ENCODE measurements at regions not wholly inside any gene's neighbourhood (a gene's known extent, or its start where the extent isn't known, plus 50 kb on each side); places are given as distances from the start of the nearest gene placed in this dataset.

DNA sequence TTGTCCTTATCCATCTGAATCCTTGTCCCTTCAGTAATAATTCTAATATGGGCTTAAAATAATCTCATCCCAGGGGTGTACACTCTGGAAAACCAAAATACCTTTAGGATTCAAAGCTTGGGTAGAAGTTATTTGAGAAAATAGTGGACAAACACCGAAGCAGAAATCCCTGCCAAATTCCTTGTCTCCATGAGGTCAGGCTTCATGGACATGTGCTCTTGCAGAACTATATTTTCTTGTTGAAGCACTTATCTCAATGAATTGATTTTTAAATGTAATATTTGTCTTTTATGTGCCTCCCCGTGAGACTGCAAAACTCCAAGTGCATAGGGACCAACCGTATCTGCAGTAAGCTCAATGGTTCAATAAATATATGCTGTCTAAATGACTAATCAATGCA is 1153.3 kb upstream of the AUTS2 start:
- Mint-ChIP-seq H3K27ac (ENCODE audit: unreplicated experiment) (no peak overlapping the region), H3K4me1 (ENCODE audit: low read depth, unreplicated experiment) (peaks cover 2% of the 10 kb centered on the region), H3K4me3 (ENCODE audit: unreplicated experiment) (no peak overlapping the region), H3K27me3 (ENCODE audit: unreplicated experiment) (peaks cover 3% of the 10 kb centered on the region), H3K9me3 (ENCODE audit: unreplicated experiment) (peaks cover 2% of the 10 kb centered on the region), H3K36me3 (ENCODE audit: unreplicated experiment) (no peaks in the 10 kb centered on the region)
- no peak for DNase-seq
- TF ChIP-seq, protein P1, sequence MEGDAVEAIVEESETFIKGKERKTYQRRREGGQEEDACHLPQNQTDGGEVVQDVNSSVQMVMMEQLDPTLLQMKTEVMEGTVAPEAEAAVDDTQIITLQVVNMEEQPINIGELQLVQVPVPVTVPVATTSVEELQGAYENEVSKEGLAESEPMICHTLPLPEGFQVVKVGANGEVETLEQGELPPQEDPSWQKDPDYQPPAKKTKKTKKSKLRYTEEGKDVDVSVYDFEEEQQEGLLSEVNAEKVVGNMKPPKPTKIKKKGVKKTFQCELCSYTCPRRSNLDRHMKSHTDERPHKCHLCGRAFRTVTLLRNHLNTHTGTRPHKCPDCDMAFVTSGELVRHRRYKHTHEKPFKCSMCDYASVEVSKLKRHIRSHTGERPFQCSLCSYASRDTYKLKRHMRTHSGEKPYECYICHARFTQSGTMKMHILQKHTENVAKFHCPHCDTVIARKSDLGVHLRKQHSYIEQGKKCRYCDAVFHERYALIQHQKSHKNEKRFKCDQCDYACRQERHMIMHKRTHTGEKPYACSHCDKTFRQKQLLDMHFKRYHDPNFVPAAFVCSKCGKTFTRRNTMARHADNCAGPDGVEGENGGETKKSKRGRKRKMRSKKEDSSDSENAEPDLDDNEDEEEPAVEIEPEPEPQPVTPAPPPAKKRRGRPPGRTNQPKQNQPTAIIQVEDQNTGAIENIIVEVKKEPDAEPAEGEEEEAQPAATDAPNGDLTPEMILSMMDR (IDR thresholded peaks at IDR 0.05; ENCODE audit: partially characterized antibody, unreplicated experiment): no peak

DNA sequence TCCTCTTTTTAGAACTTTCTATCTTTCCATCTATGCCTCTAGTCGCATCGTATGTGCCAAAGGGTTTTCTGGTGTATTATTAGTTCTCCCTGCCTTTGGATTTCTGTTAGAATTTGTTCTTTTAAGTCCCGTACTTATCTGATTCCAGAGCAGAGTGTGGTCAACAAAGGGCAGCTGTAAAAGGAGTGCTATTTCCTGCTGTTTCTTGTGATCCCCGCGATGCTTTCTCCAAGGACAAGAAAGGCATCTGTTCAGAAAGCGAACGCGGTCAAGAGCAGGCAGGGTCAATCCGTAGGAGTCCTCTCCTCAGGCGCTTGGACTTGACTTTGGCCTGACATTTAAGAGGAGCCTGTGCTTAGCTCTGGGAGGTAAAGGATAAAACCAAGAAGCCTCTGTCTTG is 1152.1 kb upstream of the AUTS2 start:
- peaks cover 2% of the 10 kb centered on the region for H3K9me3 Mint-ChIP-seq (ENCODE audit: unreplicated experiment)
- H3K4me1 Mint-ChIP-seq (ENCODE audit: low read depth, unreplicated experiment): no peaks in the 10 kb centered on the region
- TF ChIP-seq, protein P1 (IDR thresholded peaks at IDR 0.05; ENCODE audit: partially characterized antibody, unreplicated experiment): no peak

DNA sequence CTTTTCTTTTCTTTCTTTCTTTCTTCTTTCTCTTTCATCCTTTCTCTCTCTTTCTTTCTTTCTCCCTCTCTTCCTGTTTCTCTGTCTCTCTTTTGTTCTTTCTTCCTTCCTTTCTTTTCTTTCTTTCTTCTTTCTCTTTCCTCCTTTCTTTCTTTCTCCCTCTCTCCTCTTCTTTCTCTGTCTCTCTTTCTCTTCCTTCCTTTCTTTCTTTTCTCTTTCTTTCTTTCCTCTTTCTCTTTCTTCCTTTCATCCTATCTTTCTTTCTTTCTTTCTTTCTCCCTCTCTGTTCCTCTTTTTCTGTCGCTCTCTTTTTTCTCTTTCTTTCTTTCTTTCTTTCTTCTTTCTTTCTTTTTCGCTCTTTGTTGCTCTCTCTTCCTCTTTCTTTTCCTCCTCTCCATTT is 1149.2 kb upstream of the AUTS2 start:
- TF ChIP-seq, protein P1 (IDR thresholded peaks at IDR 0.05; ENCODE audit: partially characterized antibody, unreplicated experiment): no peak
- peaks cover 3% of the 10 kb centered on the region for H3K9me3 Mint-ChIP-seq (ENCODE audit: unreplicated experiment)
- no peaks in the 10 kb centered on the region for H3K36me3 Mint-ChIP-seq (ENCODE audit: unreplicated experiment)

More for the DNA sequence above, 1152.1 kb upstream of the AUTS2 start:
- Mint-ChIP-seq H3K36me3 (ENCODE audit: unreplicated experiment) (no peaks in the 10 kb centered on the region), H3K27ac (ENCODE audit: unreplicated experiment) (no peak overlapping the region), H3K4me3 (ENCODE audit: unreplicated experiment) (no peak overlapping the region), H3K27me3 (ENCODE audit: unreplicated experiment) (peaks cover 3% of the 10 kb centered on the region)
- DNase-seq: no peak

DNA sequence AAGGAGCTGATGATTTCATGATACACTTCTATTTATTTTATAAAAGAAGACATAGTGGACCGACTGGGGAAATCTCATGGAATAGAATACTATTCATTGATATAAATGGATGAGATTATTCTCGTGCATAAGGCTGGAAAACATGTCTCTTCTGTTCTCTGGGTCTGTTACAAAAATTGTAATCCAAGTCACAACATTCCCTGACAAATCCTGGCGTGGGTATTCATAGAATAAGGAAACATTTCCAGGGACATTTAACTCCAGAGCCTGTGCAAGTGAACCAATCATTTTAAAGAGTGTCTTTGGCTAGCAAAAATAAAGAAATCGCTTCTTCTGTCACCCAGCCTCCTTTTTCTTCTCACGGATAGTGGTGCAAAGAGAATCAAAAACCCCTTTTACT is 1148.5 kb upstream of the AUTS2 start:
- TF ChIP-seq, protein P1 (IDR thresholded peaks at IDR 0.05; ENCODE audit: partially characterized antibody, unreplicated experiment): no peak
- Mint-ChIP-seq H3K9me3 (ENCODE audit: unreplicated experiment) (peaks cover 3% of the 10 kb centered on the region), H3K4me1 (ENCODE audit: low read depth, unreplicated experiment) (no peaks in the 10 kb centered on the region), H3K36me3 (ENCODE audit: unreplicated experiment) (no peaks in the 10 kb centered on the region), H3K27ac (ENCODE audit: unreplicated experiment) (no peak overlapping the region), H3K27me3 (ENCODE audit: unreplicated experiment) (no peaks in the 10 kb centered on the region), H3K4me3 (ENCODE audit: unreplicated experiment) (no peak overlapping the region)
- DNase-seq: no peak

More for the DNA sequence above, 1149.2 kb upstream of the AUTS2 start:
- no peak overlapping the region for H3K4me3 Mint-ChIP-seq (ENCODE audit: unreplicated experiment)
- no peak for DNase-seq
- no peaks in the 10 kb centered on the region for H3K27me3 Mint-ChIP-seq (ENCODE audit: unreplicated experiment)
- no peak overlapping the region for H3K27ac Mint-ChIP-seq (ENCODE audit: unreplicated experiment)
- no peaks in the 10 kb centered on the region for H3K4me1 Mint-ChIP-seq (ENCODE audit: low read depth, unreplicated experiment)

DNA sequence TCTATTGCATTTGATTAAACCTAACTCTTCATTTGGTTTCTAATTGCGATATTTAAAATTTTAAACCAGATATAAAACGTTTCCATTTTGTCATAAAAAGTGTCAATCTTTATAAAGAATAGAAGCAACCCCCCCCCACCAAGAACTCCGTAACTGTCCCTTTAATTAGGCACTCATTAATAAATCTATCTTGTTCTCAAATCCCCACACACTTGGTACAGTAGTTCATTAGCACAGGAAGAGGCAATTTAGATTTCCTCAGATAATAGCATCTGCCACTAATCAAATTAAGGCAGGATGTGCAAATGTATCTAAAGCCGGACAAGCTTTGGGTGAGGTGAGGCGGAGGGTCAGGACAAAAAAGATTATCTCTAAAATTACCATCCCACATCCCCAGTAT is 1143.3 kb upstream of the AUTS2 start:
- DNase-seq: no peak
- Mint-ChIP-seq H3K9me3 (ENCODE audit: unreplicated experiment) (peaks cover 14% of the 10 kb centered on the region), H3K4me3 (ENCODE audit: unreplicated experiment) (no peak overlapping the region), H3K4me1 (ENCODE audit: low read depth, unreplicated experiment) (no peaks in the 10 kb centered on the region), H3K36me3 (ENCODE audit: unreplicated experiment) (peaks cover 12% of the 10 kb centered on the region), H3K27me3 (ENCODE audit: unreplicated experiment) (peaks cover 3% of the 10 kb centered on the region), H3K27ac (ENCODE audit: unreplicated experiment) (no peak overlapping the region)
- TF ChIP-seq, protein P1 (IDR thresholded peaks at IDR 0.05; ENCODE audit: partially characterized antibody, unreplicated experiment): no peak
